HG02571 (cell line): ENCODE measurements at regions not wholly inside any gene's neighbourhood (a gene's known extent, or its start where the extent isn't known, plus 50 kb on each side); places are given as distances from the start of the nearest gene placed in this dataset.
A peak's percentile ranks its signal among the peaks of the same experiment; 100 is the strongest.

Source experiments
- ATAC-seq: cut with Tn5 transposase; IDR thresholded peaks from one replicate; pipeline ENCODE4 v1.9.1; 2021; ENCODE audit warnings: mild to moderate bottlenecking, moderate library complexity; ENCODE audit not compliant: unreplicated experiment

DNA sequence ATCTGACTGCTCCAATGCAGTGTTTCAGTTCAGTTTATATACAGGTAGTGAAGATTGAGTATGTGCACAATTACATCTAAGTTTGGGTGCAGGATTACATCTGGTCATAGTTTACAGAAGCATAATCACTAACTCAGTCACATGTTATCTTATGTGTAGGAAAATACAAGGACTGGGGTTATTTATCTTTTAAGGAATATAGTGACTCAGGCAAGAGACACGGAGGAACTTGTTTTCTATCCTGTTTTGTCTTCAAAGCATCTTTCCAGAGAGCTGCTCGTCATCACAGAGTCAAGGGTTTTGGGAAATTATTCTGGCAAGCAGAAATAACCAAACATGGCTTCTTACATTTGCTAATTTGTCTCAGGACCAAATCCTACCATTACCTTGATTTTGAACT lies 1371.5 kb upstream of the TMEFF2 start:
- no peak for ATAC-seq

DNA sequence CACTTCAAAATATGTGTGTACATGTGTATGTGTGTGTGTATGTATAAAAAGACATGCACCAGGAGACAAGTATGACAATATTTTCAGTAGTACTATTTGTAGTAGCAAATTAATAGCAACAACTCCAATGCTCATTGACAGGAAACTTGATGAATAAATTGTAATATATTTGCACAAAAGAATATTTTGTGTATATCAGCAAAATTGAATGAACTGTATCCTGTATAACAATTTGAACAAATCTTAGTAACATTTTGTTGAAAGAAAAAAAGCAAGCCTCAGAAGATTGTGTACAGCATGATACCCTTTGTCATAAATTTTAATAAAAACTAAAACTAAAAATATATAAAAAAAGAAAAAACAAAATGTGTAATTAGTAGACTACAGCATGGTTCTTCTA lies 1367.3 kb upstream of the TMEFF2 start:
- ATAC-seq = no peak

DNA sequence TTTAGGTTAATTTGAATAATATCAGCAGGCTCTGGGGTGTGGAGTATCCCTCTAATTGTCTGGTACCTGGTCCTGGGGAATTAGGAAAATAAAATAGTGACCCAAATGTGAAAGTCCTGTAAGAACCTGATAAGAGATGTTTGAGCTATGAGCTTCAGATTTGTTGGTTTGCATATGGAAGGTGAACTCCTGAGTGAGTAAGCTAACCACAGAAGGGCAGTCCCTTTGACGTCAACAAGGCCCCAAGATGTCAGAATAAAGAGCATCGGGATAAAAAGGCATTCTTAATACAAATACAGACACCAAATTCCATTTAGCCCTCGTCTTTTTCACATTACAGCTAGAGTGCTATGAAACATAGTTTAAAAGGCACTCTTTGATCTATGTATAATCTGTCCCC lies 1366.3 kb upstream of the TMEFF2 start:
- ATAC-seq = peak; percentile 89

DNA sequence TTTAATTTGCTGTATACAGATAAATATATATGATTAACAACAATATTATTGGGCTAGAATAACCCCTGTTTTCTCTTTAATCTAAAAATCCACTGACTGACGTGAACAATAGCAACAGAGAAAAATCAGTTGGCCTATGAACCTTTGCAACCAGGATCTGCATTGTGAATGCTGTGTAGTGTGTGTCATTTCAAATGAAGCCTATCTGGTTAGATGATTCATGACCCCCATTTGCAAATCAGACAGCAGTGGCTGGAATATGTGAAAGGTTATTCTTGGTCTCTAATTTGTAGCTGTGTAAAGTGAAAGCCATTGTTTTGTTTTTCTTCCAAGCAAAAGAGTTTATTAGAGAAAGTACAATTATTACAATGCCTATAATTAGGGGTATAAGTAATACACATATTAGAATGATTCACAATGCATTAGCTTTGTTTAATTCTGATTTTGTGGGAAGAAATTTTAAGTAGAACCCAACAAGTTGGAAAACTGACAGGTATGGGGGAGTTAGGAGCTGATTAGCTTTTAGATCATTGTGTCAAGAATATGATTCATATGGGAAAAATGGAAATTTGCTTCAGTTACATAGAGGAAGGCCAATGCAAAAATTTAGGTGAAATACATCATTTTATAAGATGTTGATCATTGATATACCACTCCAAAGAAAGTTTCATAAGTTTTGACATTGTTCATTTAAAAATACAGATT lies 1362.2 kb upstream of the TMEFF2 start:
- ATAC-seq = no peak

DNA sequence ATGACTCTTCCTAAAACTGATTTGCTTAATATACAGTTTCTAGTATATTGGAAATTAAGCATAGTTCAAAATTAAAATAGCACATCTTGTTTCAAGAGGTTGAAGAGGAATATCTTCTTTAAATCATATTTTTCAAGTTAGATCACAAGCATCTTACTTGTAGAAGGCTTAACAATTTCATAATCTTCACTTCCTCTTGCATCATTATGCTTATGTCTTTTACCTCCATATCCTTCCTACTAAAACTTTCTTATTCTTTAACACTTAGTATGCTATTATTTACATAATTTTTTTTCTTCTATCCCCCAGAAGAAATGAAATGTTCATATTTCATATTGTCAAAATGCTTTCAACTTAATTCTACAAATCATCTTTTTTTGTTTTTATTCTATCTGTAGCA lies 1354.9 kb upstream of the TMEFF2 start:
- no peak for ATAC-seq

DNA sequence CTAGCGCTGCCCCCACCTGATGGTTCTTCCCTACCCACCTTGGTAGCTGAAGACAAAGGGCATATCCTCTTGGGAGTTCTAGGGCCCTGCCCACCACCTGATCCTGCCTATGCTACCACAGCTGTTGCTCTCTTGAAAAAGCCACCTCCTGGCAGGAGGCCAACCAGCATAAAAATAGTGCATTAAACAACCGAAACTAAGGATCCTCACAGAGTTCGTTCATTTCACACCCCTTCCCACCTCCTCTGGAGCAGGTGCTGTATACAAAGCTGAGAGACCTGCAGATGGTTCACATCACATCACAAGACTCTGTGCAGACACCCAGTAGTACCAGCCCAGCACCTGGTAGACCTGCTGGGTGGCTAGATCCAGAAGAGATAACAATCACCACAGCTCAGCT lies 1348.0 kb upstream of the TMEFF2 start:
- no peak for ATAC-seq

DNA sequence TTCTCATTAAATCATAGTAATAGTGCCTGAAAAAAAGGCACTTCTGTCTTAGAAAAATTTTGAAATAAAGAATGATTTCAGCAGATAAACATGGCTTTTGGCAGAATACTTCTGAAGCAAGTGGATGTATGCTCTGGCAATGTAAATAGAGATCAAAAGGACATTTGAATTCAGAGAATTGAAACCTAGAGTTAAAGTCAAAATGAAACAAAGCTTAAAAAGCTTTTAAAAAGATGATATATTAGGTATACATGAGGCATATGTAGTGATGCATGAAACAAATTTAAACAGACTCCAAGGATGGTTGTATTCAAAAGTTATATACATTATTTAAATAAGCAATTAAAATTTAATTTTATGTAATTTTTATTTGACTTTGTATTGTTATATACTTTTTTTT lies 1344.5 kb upstream of the TMEFF2 start:
- peak; percentile 62 for ATAC-seq

DNA sequence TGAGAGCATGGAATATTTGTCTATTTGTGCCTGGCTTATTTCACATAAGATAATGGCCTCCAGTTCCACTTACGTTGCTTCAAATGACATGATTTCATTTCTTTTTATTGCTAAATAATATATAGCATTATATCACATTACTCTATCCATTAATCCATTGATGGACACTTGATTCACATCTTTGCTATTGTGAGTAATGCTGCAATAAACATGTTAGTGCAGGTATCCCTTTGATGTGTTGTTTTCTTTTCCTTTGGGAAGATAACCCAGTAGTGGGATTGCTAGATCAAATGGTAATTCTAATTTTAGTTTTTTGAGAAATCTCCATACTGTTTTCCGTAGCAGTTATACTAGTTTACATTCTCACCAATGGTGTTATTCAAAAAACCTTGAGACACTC lies 1343.3 kb upstream of the TMEFF2 start:
- no peak for ATAC-seq

DNA sequence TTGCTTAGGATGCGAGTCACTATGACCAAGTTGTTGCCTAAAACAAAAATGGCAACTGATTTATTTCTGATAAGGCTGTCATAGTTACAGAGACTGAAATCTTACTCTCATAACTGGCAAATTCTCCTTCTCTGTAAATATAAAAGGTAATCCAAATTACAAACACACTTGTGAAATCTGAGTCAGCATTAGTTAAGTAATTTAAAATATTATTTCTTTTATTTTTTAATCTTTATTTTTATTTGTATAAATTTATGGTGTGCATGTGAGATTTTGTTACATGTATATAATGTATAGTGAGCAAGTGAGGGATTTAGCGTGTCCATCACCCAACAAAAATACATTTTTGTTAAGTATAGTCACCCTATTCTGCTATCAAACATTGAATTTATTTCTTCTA lies 1342.8 kb upstream of the TMEFF2 start:
- no peak for ATAC-seq

DNA sequence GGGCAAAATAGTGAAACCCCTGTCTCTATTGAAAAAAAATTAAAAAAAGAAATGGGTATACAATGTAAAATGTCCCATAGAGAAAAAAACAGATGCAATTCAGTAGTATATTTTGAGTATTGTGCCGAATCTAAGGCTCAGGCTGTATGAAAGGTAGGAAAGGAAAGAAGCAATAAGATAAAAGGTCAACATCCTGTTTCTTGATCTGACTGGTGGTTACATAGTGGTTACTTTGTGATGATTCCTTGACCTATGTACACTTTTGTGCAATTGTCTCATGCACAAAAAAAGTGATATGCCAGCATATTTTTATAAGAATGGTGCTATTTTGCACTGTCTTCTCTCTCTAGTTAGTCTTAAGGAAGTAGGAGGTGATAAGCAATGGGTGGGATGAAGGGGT lies 1333.7 kb upstream of the TMEFF2 start:
- no peak for ATAC-seq

DNA sequence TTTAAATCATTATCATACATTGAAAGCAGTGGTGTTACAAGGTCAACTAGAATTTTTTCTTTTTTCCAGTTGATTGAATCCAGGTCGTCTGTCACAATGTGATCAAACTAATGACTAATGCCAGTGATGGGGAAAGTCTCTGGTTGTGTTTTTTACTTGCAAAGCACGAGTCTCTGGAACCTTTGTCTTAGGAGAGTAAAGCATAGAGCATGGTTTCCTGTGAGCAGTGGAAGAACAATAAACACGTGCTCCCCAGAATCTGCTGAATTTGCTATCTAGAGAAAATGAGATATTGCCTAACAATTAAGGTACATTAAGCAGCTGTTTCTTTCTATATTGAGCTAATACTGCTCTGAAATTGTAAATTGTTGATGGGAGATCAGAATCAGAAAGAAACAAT lies 1332.4 kb upstream of the TMEFF2 start:
- ATAC-seq = no peak

DNA sequence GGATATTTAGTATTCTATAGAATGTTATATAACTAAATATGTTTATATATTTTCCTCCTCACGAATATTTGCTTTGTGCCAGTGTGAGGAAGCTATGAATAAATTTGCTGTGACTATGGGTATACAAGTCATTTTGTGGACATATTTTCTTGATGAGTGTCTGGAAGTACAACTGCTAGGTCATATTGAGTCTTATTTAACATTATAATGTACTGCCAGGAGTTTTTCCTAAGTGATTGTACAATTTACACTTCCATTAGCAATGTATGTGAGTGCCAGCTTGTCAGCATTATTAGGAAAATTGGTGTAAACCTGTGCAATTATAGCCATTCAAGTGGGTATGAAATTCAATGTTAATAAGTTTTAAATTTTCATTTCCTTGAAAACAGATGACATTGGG lies 1328.9 kb upstream of the TMEFF2 start:
- ATAC-seq = no peak

DNA sequence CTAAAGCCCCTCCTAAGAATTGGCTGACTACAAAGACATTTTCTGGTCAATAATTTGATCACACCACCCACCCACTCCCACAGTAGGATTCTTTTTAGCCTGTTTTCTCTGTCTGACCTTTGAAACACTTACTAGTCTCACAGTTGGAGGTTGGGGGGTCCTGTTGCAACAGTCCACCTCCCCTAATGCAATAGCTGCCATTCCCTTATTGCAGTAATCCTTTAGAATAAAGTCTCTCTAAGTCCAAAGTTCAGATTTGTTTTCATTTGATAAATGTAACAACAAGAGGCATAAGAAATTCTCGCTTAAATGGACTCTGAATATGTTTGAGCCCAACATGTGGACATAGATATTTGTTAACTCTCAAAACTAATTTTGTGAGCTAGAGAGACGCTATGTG lies 1326.8 kb upstream of the TMEFF2 start:
- no peak for ATAC-seq

DNA sequence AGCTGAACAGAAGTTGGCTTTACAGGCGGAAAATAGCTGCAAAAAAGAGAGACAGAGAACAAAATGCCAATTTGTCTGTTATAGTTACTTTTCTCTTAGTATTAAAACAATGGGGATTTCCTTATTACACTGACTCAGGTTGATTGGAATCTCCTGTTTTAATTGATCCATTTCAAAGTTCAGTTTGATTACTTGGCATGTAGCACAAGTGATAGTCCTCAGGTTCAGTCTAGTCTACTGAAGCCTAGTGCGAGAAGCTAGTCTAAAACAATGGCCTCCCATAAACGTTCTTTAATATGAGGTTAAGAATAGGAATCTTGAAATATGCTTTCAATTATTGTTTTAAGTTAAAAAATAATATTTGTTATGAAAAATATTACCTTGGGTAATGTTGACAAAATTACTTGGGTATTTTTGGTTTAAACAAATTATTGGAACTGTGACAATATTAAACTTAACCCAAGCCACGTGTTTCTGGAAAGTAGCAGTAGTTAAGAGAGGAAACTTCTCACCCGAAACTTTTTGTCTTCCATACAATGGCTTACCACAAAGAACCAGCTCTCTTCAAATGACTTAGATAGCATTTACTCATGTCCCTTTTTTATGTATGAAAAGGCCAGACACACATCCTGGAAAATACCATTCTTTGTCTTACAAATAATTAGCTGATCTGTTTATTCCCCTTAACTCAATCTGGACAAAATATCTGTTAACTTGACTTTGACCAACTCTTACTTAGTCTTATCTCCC lies 1326.2 kb upstream of the TMEFF2 start:
- no peak for ATAC-seq

DNA sequence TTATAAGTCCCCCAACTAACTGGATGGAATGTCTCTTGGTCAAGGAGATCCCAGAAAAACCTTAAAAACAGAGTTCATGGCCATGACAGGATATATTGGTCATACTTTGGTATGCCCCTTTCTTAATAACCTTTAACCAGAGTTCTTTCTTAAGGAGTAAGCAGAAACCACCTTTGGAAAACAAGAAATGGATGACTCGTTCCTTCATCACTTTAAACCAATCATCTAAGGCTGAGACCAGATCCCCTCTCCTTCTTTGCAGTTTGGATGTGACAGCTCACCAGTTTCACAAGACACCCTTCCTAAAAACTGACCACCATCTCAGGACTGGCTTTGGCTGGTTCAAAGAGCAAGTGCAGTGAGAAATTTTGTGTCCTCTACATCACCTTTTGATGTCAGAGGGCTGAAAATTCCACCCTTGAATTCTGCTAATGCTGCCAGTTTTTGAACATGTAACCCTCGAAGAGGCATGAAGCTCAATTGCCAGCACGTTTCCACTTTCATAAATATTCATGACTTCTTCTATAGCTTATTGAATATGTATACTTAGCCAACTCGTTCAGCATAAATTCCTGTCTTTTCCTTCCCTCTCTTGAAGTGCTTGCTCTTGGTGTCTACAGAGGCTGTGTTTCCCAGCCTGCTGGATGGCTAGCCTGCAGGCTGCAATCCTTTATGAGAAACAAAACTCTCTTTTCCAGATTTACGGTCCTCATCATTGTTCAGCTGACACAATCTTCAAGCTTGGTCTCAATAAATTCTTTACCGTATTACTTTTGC lies 1323.5 kb upstream of the TMEFF2 start:
- ATAC-seq = no peak

DNA sequence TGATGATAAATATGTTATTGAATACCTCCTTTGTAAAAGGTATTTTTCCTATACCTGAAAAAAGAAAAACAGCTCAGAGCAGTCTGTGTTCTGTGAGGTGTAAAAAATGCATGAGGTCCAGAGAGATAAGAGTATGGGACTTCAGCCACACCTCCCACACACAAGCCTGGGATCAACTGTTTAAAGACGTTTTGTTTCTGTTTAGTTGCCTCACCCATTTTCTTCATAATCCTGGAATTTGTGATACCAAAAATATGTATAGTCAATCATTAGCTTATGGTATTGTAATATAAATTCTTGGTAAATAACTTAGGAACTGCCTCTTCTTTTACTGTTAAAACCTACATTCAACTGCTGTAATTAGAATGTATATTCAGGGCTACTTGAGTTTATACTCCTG lies 1322.9 kb upstream of the TMEFF2 start:
- no peak for ATAC-seq

DNA sequence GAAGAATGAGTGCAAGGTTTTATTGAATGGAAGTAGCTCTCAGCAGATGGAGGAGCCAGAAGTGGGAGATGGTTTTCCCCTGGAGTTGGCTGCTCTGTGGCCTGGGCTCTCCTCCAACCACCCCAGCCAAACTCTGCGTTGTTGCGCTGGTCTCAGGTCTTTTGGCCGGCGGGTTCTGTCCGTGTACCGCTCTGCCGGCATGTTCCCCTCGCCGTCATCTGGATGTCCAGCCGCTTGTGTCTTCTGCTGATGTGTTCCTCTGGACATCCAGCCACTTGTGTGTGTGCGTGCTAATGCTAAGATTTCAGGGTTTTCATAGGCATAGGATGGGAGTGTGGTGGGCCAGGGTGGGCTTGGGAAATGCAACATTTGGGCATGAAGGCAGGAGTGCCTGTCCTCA lies 1311.3 kb upstream of the TMEFF2 start:
- no peak for ATAC-seq

DNA sequence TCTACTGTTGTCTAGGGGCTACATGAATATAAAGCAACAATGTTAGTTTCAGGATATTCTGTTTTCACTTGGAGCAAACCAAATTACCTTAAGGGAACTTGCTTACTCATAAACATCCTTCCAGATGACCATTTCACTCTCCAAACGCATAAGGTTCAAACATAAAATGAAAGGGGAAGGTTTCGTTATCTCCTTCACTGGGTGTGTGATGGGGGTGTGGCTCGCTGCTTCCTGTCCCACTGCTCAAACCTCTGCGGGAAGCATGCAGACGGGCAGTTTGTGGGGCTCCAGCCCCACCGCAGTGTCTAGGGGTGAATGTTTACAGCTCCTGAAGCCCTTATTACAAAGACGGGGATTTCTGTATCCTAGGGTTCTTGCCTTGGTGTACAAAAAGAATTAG lies 1310.9 kb upstream of the TMEFF2 start:
- no peak for ATAC-seq

DNA sequence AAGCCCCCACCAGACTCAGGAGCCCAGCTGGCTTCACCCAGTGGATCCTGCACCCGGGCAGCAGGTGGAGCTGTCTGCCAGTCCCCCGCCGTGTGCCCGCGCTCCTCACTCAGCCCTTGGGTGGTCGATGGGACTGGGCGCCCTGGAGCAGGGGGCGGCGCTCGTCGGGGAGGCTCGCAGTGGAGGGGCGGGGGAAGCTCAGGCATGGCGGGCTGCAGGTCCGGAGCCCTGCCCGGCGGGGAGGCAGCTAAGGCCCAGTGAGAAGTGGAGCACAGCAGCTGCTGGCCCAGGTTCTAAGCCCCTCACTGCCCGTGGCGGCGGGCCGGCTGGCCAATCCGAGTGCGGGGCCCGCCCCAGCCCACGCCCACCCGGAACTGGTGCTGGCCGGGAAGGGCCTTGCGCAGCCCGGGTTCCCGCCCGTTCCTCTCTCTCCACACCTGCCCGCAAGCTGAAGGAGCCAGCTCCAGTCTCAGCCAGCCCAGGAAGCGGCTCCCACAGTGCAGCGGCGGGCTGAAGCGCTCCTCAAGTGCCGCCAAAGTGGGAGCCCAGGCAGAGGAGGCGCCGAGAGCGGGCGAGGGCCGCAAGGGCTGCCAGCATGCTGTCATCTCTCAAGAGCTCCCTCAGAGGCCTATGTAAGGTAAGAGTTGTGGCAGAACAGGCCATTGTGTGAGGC lies 1307.8 kb upstream of the TMEFF2 start:
- no peak for ATAC-seq

DNA sequence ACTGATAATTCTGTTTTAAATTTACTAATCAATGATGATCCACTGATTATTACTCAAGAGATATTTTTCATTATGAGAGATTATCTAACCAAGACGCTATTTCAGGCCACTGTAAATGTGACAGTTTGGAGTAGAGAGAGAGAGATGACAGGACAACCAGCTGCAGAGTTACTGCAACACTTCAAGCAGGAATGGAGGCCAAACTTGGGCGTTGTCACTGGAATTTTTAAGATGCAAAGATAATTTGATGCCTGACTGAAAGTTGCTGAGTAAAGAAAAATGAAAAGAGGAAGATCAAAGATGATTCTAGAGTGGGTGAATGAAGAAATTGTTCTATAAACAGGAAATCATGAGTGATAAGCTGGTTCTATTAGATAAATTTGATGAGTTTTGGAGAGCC lies 1302.1 kb upstream of the TMEFF2 start:
- ATAC-seq = no peak

DNA sequence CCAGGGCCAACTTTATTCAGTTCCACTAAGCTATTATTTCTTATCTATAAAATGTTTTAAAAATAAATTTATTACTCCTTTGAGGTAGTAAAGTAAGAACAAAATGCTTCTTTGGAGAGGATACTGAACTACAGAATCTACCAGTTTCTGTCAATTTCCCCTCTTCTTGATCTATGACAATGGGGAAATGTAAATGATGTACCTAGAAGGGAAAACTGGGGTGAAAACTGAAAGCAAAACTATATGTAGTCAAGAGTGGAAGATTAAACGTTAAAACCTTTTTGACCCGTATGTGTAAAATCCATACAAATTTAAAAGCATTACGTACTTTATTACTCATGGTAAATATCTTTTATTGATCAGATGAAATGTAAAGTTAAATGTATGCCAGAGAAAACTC lies 1287.8 kb upstream of the TMEFF2 start:
- ATAC-seq = peak; percentile 98
